ENCODE measurements at regions not wholly inside any gene's neighbourhood (a gene's known extent, or its start where the extent isn't known, plus 50 kb on each side); places are given as distances from the start of the nearest gene placed in this dataset.
A peak's percentile ranks its signal among the peaks of the same experiment; 100 is the strongest.
"Not testable (repeated sequence)": the region's sequence is repeated elsewhere in the genome, so short reads cannot be mapped to it uniquely, and the experiment has no call there.

DNA sequence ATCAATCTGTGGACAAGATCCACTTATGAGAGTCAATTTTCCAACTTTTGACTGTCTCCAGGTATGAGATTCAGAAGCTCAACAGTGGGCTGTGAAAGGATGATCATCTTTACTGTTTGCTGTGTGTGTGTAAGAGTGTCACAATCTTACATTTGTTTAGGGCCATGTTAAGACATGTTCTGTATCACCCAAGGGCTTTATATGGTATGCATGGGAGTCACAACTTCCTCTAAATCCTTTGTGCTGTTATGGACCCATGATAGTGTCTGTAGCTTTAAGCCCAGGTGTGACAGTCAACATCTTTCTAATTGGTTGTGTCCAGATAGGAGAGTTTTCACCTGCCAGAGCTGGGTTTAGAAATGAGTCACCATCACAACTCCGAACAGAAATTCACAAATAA is 70.2 kb downstream of the ZNF726 start:
- DNase-seq (ENCODE audit: low read depth) = not testable (repeated sequence)

- no peak for DNase-seq (ENCODE audit: low read depth)
These were observed 71.9 kb downstream of the ZNF726 start for GRCh38 chr19:23986623-23987022.

- DNase-seq (ENCODE audit: low read depth) = no peak
These were observed 76.5 kb downstream of the ZNF726 start for GRCh38 chr19:23991170-23991569.

DNA sequence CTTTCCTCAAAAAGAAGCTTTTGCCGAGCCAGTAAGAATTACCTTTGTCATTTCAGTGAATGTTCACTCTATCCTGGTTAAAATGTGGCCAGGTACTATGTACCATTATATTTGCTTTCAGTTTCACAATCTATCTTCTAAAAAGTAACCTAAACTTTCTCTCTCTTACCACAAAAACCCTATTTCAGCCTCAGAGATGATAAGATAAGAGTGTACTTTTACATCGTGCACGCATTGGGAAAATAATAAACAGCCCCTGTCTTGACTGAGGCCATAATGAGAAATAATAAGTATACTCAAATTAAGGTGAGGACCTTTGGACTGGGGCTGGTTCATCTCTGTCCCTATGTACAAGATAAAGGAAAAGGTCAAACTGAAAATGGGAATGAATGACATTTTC is 77.7 kb downstream of the ZNF726 start:
- no peak for DNase-seq (ENCODE audit: low read depth)

DNA sequence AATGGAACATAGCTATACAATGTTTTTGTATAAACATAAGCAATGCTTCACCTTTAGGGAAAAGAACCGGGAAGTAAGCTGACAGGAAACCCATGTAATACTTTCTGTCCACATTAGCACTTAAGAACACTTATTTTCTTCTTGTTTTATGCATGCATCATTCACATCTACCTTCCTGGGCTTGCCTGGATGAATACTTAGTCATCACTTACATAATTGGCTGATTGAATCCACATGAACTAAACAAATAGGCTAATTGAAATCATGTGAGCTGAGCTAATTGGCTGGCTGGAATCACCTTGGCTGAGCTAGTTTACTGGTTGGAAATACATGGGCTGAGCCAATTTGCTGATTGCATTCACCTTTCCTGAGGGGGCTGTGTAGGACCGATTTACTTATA is 78.8 kb downstream of the ZNF726 start:
- DNase-seq (ENCODE audit: low read depth) = no peak

DNA sequence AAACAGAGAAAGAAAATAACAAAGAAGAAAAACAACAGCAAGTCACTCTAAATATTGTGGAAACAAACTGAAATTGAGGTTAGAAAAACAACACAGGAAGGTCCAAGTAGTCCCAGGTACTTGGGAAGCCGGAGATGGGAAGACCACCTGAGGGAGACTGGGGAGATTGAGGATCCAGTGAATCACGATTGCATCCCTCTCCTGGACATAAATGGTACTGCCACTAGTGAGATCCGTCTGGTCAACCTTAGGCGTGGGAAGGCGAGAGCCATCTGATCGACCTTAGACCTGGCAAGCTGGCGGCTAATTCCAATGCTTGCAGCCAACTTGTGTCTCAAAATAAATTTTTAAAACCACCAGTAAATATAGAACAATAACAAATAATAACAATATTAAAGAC is 81.9 kb downstream of the ZNF726 start:
- DNase-seq (ENCODE audit: low read depth) = no peak

DNA sequence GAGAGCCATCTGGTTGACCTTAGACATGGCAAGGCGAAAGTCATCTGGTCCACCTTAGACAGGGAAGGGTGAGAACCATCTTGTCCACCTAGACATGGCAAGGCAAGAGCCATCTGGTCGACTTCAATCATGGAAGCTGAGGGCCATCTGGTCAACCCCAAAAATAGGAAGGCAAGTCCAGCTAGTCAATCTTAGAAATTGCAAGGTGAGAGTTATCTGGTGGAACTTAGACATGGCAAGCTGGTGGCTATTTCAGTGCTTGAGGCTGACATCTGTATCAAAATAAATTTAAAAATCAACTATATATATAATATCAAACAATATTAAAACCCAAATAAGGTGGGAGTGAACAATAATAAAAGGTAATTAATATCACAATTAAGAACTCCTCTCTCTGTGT is 83.9 kb downstream of the ZNF726 start:
- DNase-seq (ENCODE audit: low read depth) = no peak

DNA sequence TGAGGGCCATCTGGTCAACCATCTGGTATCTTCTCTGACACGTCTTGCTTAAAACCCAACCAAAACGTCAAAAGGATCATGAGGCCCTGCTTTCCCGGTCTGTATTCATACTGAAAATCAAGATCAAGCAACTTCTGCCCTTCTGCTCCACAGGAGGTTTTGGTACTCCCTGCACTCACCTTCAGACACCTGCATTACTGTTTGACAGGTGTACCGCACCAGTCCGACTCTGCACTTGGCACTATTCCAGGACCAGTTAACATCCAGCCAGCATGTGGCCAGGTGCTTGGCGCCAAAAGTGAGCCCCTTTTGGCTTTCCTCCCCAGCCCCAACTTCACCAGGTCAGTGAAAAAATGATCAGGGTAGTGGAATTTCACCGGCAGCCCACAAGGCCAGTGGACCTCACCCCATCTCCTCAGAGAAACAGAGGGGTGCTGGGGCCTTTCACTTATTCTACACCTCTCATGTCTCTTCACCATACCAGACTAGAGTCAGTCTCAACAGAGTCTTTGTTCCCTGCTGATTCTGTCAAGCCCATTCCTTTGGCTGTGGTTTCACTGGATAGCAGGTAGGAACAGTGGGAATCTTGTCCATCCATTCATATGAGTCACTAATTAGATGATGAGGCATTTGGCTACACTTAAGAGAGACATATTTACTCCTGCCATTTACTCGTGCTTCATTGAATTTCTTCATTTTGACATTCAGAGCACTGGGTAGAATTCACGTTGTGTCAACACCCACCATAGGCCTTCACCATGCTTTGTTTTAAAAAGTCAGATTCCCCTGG is 85.3 kb downstream of the ZNF726 start:
- no peak for DNase-seq (ENCODE audit: low read depth)

- no peak for DNase-seq (ENCODE audit: low read depth)
These were observed 86.0 kb downstream of the ZNF726 start for GRCh38 chr19:24000656-24001055.

- no peak for DNase-seq (ENCODE audit: low read depth)
These were observed 84.6 kb upstream of the ZNF254 start for GRCh38 chr19:24002256-24002945.

GRCh38 chr19:24003537-24003936 is 83.5 kb upstream of the ZNF254 start:
- DNase-seq (ENCODE audit: low read depth) = no peak

DNA sequence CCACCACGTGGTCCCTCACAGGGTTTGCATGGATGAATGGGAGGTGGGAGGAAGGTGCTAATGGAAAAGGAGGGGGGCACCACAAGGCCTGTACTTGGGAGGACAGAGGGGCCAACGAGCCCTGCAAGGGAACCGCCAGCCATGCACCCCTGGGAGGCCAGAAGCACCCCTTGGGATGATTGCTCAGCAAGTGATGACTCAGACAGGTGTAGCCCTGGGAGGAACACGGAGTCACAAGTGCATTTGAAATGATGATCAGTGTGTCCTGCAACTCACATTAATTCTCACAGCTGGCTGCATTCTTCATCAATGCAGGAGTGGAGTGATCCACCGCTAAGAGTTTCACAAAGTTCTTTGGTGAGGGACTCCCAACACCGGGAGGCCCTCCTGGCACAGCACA is 82.8 kb upstream of the ZNF254 start:
- DNase-seq (ENCODE audit: low read depth) = no peak

DNA sequence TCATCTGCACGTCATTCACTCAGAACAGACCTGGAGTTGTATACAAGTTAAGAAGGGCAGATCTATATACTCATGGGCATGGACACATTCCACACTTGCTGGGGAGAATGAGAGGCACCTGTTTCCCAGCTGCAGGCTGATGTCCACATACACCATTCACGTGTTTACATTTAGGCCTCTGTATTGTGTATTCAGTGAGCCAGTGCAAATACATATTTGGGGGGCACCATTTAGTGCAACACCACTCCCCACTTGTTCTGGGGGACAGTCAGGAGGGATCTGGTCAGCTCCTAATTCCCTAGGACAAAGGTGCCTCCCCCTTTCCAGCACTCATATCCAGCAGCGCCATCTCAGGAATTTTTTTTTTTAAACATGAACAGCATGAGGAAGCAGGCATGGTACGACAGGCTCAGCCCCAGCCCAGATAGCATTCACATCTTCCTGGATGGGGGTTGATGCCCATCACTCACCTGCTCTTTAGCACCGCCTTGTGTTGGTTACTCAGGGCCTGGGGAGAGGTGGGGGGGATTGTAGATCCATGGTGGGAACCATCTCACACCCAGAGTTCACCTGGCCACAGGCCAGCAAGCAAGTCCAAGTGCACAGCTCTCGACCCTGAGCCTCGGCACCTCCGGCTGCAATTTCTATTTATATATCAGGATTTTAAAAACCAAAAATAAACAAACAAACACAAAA is 56.9 kb upstream of the ZNF254 start:
- no peak for DNase-seq (ENCODE audit: low read depth)

- no peak for DNase-seq (ENCODE audit: low read depth)
These were observed 54.3 kb upstream of the ZNF254 start for GRCh38 chr19:24032651-24033050.

GRCh38 chr19:24033301-24033962 is 53.6 kb upstream of the ZNF254 start:
- peak; percentile 86 for DNase-seq (ENCODE audit: low read depth)

DNA sequence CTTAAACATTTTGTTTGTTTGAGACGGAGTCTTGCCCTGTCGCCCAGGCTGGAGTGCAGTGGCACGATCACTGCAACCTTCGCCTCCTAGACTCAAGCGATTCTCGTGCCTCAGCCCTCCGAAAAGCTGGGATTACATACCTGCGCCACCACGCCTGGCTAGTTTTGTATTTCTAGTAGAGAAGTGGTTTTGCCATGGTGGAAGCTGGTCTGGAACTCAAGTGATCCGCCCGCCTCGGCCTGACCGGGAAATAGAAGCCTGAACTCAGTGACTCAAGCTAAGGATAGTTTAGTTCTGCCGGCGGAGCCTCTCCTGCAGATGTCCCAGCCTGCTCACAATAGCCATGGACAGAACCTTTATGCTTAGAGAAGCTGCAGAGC is 53.0 kb upstream of the ZNF254 start:
- peak; percentile 21 for DNase-seq (ENCODE audit: low read depth)

- not testable (repeated sequence) for DNase-seq (ENCODE audit: low read depth)
These were observed 51.6 kb upstream of the ZNF254 start for GRCh38 chr19:24035261-24035880.
